OCI-LY3 (cell line): ENCODE measurements at regions not wholly inside any gene's neighbourhood (a gene's known extent, or its start where the extent isn't known, plus 50 kb on each side); places are given as distances from the start of the nearest gene placed in this dataset.

Source experiments
- CTCF ChIP-seq: fragments of 200-600, 300-600 bp; sonication (generic); IDR thresholded peaks from 2 replicates; pipeline ENCODE4 v1.5.1; 2014; ENCODE audit warnings: antibody characterized with exemption, low read length, low read depth
- EZH2phosphoT487 ChIP-seq: fragments of 200-600 bp; shearing (Covaris generic); IDR thresholded peaks from 2 replicates; pipeline ENCODE4 v1.6.1; 2018; ENCODE audit warnings: antibody characterized with exemption, mixed run types, low read depth

GRCh38 chr2:16313235-16313975 lies 352.2 kb downstream of the CYRIA start:
- TF ChIP-seq CTCF (no peak), EZH2phosphoT487 (no peak)
